Spleen (tissue), 11 donors: ENCODE measurements at regions not wholly inside any gene's neighbourhood (a gene's known extent, or its start where the extent isn't known, plus 50 kb on each side); places are given as distances from the start of the nearest gene placed in this dataset.
"Not testable (repeated sequence)": the region's sequence is repeated elsewhere in the genome, so short reads cannot be mapped to it uniquely, and the experiment has no call there.

Experiments used
- DNase-seq: peaks from one replicate; pipeline ENCODE4 v3.0.0-alpha.2; 2020
- H3K27ac ChIP-seq, 8 donors: fragments of 200-600 bp; sonication (generic) in 7 of 8; 1 replicate in 4 of 8; 2 replicates in 4 of 8; pipeline versions ENCODE4 v1.5.0 to v1.8.0; 2016 to 2021; ENCODE audit warnings: inconsistent platforms in 4 of 8, mild to moderate bottlenecking in 4 of 8, moderate library complexity in 1 of 8
- H3K27me3 ChIP-seq, 7 donors: fragments of 200-600 bp; sonication (generic) in 6 of 7; replicated peaks in 1 of 7; 1 replicate in 4 of 7; 2 replicates in 3 of 7; pipeline versions ENCODE4 v1.5.0 to v1.8.0; 2016 to 2021; ENCODE audit warnings: inconsistent platforms in 3 of 7, mild to moderate bottlenecking in 1 of 7
- H3K36me3 ChIP-seq, 6 donors: fragments of 200-600 bp; sonication (generic) in 5 of 6; 1 replicate in 4 of 6; 2 replicates in 2 of 6; pipeline versions ENCODE4 v1.5.0 to v1.8.0; 2016 to 2021; ENCODE audit warnings: inconsistent platforms in 2 of 6
- H3K4me1 ChIP-seq, 6 donors: fragments of 200-600 bp; sonication (generic) in 5 of 6; 1 replicate in 3 of 6; 2 replicates in 3 of 6; pipeline versions ENCODE4 v1.5.0 to v1.8.0; 2016 to 2021; ENCODE audit warnings: inconsistent platforms in 3 of 6
- H3K4me3 ChIP-seq, 8 donors: fragments of 200-600 bp; sonication (generic) in 7 of 8; 1 replicate in 4 of 8; 2 replicates in 4 of 8; pipeline versions ENCODE4 v1.5.0 to v1.8.0; 2016 to 2021; ENCODE audit warnings: inconsistent platforms in 4 of 8, mild to moderate bottlenecking in 4 of 8, moderate library complexity in 2 of 8
- H3K9me3 ChIP-seq, 8 donors: fragments of 200-600 bp; sonication (generic) in 7 of 8; 1 replicate in 4 of 8; 2 replicates in 4 of 8; pipeline versions ENCODE4 v1.5.0 to v1.8.0; 2016 to 2021; ENCODE audit warnings: inconsistent platforms in 4 of 8
- POLR2A ChIP-seq, 3 donors: fragments of 450-650 bp; IDR thresholded peaks; one replicate each; pipeline ENCODE4 v1.5.1; 2017; ENCODE audit warnings: antibody characterized with exemption in 3 of 3, mild to moderate bottlenecking in 1 of 3
- POLR2AphosphoS5 ChIP-seq, 3 donors: sonication (generic); formaldehyde crosslinking; IDR thresholded peaks; one replicate each; pipeline ENCODE4 v1.5.1; 2017; ENCODE audit warnings: antibody characterized with exemption in 3 of 3
- WGBS, 5 donors: extraction: QIAGEN DNeasy Blood & Tissue Kit in 3 of 5; methylation state at CpG; one replicate each; pipeline versions ENCODE4 v1.1.5 to v1.1.7; 2013 to 2018; 5-methylcytosine and 5-hydroxymethylcytosine counted together
- intact Hi-C: fragments of 100-400 bp; cut with DNase I; formaldehyde crosslinking; loops from one replicate; pipeline ENCODE4 v1.15.0; 2023; ENCODE audit warnings: low total_unique reads
- small RNA-seq, 4 donors: library from RNA; depleted of rRNA; stranded (forward); fragments of <200 nt; gene quantifications; one replicate each; pipeline ENCODE3, GENCODE V24; 2016
- TF ChIP-seq, protein P1 (sequence below), 11 experiments: fragments of 200-600 bp in 7 of 11; fragments of 450-650 bp in 4 of 11; sonication (generic) in 4 of 11; IDR thresholded peaks in 8 of 11; conservative IDR thresholded peaks in 3 of 11; 1 replicate in 7 of 11; 2 replicates in 4 of 11; pipeline versions ENCODE4 v1.4.0 to v1.8.0; 2016 to 2021; ENCODE audit warnings: antibody characterized with exemption in 11 of 11, inconsistent platforms in 4 of 11, mild to moderate bottlenecking in 1 of 11
- donor health status: healthy with polysubstance abuse.
- donor health status: DM: no; HTN: no; CAD: no; lungs with moderate emphysema.
- donor health status: DM: no; HTN: no; CAD: no.
- donor health status: Bipolar disorder and iron deficiency.
- donor health status: healthy.
- donor health status: DM: no; HTN: no; CAD: no.
- donor health status: DM: yes; HTN: yes; CAD: no.

DNA sequence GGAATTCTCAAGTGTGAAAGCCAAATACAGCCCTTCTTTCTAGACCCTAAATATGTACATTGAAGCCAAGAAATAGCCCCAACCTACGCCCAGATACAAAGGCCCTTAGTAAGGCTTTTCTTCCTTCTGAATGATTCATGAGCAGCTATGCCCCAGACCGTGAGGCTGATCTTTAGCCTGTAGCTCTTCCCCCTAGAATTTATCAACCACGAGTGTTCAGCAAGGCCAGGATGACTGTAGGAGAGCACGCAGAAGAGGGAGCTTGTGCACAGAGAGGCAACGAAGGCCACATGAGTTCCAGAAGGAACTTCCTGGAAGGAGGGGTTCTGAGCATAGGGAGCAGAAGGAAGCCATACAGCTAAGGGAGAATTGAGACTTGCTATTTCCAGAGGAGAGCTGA is 53.0 kb upstream of the HABP2 start:
- intact Hi-C loops: no loop called here
- DNase-seq: no peak
- 72 to 87% (median 79%) methylated on average over 5 of the region's 5 CpGs for WGBS, 5 donors
- Histone ChIP-seq H3K36me3 (no peaks in the 10 kb centered on the region), H3K9me3 (peaks cover 0 to 4% (median 0%) of the 10 kb centered on the region in 8 donors), H3K4me1 (peaks cover 0 to 23% (median 0%) of the 10 kb centered on the region in 6 donors), H3K4me3 (no peak overlapping the region), H3K27ac (no peak overlapping the region), H3K27me3 (no peaks in the 10 kb centered on the region)
- TF ChIP-seq POLR2A (IDR thresholded peaks at IDR 0.05) (no peak), POLR2AphosphoS5 (IDR thresholded peaks at IDR 0.05) (no peak)
- TF ChIP-seq, protein P1, sequence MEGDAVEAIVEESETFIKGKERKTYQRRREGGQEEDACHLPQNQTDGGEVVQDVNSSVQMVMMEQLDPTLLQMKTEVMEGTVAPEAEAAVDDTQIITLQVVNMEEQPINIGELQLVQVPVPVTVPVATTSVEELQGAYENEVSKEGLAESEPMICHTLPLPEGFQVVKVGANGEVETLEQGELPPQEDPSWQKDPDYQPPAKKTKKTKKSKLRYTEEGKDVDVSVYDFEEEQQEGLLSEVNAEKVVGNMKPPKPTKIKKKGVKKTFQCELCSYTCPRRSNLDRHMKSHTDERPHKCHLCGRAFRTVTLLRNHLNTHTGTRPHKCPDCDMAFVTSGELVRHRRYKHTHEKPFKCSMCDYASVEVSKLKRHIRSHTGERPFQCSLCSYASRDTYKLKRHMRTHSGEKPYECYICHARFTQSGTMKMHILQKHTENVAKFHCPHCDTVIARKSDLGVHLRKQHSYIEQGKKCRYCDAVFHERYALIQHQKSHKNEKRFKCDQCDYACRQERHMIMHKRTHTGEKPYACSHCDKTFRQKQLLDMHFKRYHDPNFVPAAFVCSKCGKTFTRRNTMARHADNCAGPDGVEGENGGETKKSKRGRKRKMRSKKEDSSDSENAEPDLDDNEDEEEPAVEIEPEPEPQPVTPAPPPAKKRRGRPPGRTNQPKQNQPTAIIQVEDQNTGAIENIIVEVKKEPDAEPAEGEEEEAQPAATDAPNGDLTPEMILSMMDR (IDR thresholded peaks at IDR 0.05 in 8 of 11, conservative IDR thresholded peaks at IDR 0.05 in 3 of 11): no peak

DNA sequence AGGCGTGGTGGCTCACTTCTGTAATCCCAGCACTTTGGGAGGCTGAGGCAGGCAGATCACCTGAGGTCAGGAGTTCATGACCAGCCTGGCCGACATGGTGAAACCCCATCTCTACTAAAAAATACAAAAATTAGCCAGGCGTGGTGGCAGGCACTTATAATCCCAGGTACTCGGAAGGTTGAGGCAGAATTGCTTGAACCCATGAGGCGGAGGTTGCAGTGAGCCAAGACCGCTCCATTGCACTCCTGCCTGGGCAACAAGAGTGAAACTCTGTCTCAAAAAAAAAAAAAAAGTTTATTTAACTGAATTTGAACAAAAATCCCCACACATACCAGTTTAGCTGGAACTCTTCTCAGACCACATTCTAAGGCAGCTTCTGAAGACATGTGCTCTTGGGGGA is 51.8 kb upstream of the HABP2 start:
- WGBS, 5 donors: 90 to 94% (median 92%) methylated on average over 6 of the region's 6 CpGs
- H3K4me3 ChIP-seq, H3K9me3 ChIP-seq, H3K27me3 ChIP-seq, DNase-seq, H3K36me3 ChIP-seq, intact Hi-C loops, H3K27ac ChIP-seq: not testable (repeated sequence)
- H3K4me1 ChIP-seq: peaks cover 0 to 18% (median 0%) of the 10 kb centered on the region in 6 donors

Small RNA genes in the stretch of these regions (small RNA-seq; reads per million reads assigned to genes)
- 0 reads per million in 4 donors for gene RNU7-165P
